HG02759 (cell line): ENCODE measurements at regions not wholly inside any gene's neighbourhood (a gene's known extent, or its start where the extent isn't known, plus 50 kb on each side); places are given as distances from the start of the nearest gene placed in this dataset.
"Not testable (repeated sequence)": the region's sequence is repeated elsewhere in the genome, so short reads cannot be mapped to it uniquely, and the experiment has no call there.

Experiments
- ATAC-seq: cut with Tn5 transposase; IDR thresholded peaks from one replicate; pipeline ENCODE4 v1.9.1; 2021; ENCODE audit warnings: mild to moderate bottlenecking, moderate library complexity; ENCODE audit not compliant: unreplicated experiment

DNA sequence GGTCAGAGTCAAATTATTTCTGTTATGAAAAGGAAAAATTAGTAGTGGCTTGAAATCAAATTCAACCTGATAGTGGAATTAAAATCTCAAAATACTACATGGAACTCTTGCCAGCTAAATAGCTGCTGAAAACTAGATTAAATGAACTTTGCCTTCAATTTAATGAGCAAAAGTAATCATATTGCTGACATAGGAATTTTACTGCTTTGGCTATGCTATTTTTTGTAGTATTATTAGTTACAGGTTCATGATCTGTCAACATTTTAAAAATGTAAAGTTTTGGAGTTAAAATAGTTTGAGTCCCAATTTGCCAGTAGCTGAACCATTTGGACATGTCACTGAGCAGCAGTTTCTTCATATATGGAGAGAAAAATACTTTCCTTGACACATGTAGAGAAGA lies 81.4 kb downstream of the RERGL start:
- ATAC-seq = no peak

- ATAC-seq = no peak
Observed at GRCh38 chr12:17999174-17999801, 90.7 kb downstream of the RERGL start.

DNA sequence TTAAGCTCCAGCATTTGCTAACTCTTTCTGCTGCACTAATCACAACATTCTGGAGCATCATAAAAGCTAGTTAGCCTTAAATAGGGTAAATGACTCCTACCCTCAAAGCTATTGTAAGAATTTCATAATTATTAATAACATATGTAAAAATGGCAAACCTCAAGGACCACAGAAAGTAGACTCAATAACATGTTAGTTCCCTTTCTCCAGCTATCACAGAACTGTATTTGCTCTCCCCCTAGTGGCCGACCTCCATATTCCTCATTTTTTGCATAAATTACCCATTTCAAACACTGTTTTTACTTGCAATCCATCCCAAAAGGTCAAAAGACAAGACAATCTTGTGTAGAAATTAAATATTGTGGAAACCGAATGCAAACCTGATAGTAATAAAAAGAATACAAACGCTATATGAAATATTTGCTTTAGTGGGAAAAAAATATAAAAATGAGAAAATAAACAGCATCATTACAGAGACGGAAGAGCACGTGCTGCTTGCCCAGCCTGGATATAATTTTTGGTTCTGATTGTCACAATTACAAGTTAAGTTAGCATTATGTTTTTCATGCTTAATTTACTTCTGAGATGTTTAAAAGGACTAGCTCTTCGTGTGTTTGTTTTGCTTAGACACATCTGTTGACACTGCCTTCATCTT lies 97.9 kb downstream of the RERGL start:
- ATAC-seq = peak; percentile 88

- no peak for ATAC-seq
Observed at GRCh38 chr12:17982556-17982955, 107.4 kb downstream of the RERGL start.

DNA sequence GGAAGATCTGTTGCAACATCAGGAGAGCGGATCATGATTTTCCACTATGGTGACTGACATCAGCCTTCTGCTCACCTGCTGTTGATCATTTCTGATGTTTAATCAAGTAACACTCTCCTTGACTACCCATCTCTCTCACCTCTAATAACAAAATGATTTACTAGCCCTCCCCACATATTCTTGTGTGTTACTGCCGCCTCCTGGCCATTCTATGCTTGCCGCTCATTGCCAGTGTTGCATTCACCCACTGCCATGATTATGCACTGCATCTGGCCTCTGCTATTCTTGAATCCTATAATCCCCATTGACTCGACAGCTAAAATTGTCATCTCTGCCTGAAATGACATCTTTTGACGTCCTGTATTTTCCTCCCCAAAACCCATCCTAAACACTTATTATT lies 113.8 kb downstream of the RERGL start:
- ATAC-seq = no peak

DNA sequence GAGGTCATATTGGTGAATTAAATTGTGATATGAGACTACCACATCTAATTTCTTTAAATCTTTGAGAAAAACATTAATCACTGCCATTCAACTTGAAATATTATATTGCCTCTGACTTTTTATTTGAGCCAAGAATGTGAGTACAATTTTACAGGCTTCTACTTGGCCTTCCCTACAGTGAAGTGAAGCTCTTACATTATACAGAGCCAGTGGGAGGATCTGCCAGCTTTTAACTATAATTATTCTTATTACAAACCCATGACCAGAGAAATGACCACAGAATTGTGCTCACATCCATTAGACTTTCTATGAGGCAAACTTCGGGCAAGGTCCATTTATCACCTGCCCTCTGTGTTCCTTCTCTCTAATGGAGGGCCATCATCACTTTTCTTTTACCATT lies 114.2 kb downstream of the RERGL start:
- ATAC-seq = no peak

DNA sequence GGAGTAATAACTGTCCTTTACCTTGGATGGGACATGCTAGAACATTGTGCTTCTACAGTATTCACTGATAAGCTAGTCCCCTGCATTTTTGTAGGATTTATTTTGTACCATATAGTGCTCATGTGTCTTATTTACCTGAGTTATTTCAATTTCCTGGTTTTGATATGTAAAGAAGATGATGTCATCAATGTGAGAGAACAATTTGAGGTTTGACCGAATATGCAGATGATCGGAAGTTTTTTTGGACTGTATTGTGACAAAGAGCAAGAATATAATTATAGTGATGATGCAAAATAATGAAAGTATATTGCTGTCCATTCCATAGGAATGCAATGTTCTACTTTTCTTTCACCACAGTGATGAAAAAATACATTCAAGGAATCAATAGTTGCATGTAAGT lies 114.8 kb downstream of the RERGL start:
- no peak for ATAC-seq

DNA sequence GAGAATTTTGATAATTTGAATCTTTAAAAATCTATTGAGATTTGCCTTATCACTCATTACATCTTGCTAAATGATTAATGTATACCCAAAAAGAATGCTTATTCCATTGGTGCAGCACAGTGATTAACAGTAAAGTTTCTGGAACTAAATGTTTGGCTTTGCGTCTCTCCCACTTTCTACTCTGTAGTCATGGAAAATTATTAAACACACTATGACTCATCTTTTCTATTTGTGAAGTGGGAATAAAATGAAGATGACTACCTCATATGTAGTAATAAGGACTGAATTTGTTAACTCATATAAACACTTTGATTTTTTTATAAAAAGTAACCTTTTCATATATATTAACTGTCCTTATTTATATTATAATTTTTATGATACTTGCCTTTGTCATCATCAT lies 118.1 kb downstream of the RERGL start:
- no peak for ATAC-seq

- ATAC-seq = no peak
Observed at GRCh38 chr12:17954788-17955187, 135.2 kb downstream of the RERGL start.

- ATAC-seq = no peak
Observed at GRCh38 chr12:17950898-17951297, 139.1 kb downstream of the RERGL start.

DNA sequence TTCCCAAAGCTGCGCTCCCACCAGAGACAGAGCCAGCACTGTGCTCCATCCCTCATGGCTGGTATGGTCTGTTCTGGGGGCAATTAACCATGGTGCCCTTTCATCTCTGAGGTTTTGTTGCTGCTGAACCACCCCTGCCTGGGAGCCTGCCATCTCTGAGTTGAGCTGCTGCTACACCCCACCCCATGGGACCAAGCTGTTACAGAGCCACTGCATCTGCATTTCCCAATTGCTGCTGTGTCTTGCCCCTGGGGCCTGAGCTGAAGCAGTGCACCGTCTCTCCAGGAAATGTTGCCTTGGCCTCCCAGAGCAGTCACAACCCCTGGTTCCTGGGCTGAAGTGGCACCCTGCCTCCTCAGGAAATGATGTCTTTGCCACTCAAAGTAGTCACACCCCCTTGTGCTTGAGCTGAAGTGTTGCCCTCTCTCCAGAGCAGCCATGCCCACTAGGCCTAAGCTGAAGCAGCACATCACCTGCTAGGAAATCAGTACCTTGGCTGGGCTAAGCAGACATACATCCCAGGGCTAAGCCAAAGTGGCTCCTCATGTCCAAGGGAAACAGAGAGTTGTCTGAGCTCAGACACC lies 140.3 kb downstream of the RERGL start:
- ATAC-seq = no peak

DNA sequence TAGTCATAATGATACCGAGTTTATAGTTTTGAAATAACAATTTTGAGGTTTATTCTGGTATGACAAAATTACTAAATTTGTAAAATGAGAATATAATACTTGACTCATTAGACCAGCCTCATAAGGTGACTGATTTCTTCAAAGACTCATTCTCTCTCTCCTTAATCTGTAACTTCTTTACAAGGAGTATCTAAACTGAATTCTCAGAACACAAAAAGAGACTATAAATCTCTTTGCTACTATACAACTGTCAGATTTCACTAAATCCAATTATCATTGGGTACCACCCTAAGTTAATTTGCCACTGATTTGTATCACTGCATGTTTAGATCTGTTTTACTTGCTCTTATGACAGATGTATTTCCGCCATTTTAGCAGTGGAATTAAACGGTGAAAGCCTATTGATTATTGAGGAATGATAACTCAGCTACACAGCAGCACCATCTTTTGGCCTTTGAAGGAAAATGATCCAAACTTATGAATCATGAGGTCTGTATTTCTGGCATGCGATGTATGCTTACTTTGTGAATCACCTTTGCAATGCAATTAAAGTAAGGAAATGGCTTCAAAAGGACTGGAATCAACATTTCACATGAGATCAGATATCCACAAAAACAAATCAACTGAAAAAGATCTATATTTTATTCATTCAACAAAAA lies 161.2 kb downstream of the RERGL start:
- ATAC-seq = no peak

DNA sequence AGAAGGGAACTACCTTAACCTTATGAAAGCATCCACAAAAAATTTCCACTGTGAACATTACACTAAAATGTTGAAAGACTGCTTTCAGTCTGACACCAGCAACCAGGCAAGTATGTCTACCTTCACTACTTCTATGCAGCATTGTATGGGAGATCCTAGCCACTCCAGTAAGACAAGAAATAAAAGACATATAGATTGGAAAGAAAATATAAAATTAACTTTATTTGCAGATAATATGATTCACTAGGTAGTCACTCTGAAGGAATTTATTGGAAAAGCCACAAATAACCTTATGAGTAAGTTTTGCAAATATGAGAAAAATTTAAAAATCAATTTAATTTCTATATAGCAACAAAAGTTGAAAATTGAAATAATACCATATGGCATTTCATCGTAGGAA lies 172.0 kb downstream of the RERGL start:
- ATAC-seq = no peak

DNA sequence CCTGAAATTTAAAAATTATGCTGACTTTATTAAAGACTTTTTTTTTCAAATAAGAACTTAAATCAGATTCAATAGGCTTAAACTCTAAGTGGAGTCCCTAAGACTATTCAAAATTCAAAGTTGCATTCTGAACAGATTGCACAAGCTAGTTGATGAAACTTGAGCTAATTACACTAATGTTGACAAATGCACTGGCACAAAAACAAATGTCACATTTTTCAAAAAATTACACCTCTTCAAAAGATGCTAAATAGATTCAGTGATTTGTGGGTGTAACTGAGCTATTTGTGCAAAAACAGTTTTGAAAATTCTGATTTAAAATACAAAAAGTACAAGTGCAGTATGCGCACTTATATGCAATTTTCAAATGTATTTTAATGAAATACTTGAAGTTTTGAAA lies 205.4 kb downstream of the RERGL start:
- no peak for ATAC-seq

DNA sequence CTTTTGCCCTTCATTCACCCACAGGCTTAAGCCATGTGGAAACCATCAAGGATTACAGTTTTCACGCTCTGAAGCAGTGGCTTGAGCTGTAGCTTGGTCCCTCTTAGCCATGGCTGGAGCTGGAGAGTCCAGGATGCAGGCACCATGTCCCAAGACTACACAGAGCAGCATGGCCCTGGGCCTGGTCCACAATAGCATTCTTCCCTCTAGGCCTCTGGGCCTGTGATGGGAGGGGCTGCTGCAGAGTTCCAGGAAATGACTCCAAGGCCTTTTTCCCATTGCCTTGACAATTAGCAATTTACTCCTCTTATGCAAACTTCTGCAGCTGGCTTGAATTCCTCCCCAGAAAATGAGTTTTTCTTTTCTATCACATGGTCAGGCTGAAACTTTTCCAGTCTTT lies 211.3 kb downstream of the RERGL start:
- ATAC-seq = no peak

GRCh38 chr12:17875230-17875629 lies 214.8 kb downstream of the RERGL start:
- no peak for ATAC-seq

DNA sequence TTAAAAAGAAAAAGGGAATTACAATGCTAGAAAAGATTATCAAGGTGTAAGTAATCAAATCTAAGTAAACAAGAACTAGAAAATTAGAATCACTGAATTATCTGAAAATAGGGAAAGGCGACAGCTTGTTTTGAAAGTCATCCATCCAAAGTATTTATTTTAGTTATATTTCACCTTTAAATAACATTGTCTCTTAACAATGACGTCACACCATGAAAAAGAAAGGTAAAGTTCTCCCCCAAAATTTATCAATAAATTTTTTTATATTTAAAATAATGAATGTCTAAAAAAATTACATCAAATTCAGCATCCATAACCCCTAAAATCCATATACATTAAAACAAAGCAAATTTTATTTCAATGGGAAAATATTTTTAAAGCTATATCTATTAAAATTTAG lies 223.2 kb downstream of the RERGL start:
- ATAC-seq = no peak

GRCh38 chr12:17855548-17855947 lies 234.4 kb downstream of the RERGL start:
- not testable (repeated sequence) for ATAC-seq

DNA sequence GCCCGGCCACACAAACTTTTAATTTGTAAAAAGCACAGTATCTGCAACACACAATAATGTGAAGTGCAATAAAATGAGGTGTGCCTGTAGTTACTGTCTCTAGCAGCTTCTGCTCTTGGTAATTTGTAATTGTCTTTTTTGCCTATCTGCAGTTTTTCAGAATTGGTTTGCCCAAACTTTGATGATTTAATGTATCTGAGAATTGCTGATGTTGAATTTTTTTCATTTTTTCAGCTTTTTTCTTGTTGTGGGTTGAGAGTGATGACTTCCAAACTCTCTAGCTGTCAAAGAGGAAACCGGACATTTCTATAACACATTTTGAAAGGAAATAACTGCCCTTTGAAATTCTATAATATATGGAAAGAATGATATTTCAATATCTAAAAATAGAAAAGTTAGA lies 236.9 kb downstream of the RERGL start:
- ATAC-seq = no peak

- ATAC-seq = no peak
Observed at GRCh38 chr12:17841496-17841895, 248.5 kb downstream of the RERGL start.

DNA sequence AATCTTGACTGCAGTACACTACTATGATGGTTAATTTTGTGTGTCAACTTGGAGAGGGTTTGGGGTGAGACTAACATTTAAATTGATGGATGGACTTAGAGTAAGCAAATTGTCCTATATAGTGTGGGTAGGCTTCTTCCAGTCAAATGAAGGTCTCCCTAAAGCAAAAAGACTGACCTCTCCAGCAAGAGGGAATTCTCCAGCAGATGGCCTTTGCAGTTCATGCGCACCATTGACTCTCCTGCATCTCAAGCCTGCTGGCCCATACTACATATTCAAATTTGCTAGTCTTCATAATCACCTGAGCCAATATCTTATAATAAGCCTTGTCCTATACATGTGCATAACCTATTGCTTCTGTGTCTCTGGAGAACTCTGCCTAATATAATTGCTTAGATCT lies 260.2 kb downstream of the RERGL start:
- ATAC-seq = no peak

GRCh38 chr12:17818931-17819330 lies 271.1 kb downstream of the RERGL start:
- ATAC-seq = no peak
